ENCODE measurements at regions not wholly inside any gene's neighbourhood (a gene's known extent, or its start where the extent isn't known, plus 50 kb on each side); places are given as distances from the start of the nearest gene placed in this dataset.

DNA sequence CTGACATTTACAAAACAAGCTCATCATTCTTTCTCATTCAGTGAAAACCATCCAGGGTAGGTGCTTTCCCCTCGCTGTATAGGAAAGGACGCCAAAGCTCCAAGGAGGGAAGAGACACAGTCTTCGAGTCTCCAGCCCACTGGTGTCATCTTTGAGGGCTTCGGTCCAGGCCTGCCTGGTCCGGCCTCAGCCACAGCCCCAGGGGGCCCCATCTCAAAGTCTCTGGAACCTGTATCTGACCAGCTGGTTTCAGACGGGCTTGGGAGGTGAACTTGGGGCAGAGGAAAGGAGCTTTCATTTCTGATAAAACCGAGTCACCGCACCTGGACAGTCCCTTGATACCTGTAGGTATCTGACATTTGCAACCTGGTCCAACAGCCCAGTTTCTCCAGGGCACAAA, 229.5 kb upstream of the RTL1 start:
- Histone ChIP-seq H3K4me1 (ENCODE audit: control insufficient read depth, insufficient read depth, low read length) (no peaks in the 10 kb centered on the region), H3K27me3 (ENCODE audit: control insufficient read depth, insufficient read depth, low read length) (no peaks in the 10 kb centered on the region)

GRCh38 chr14:101134161-101134631, 230.7 kb upstream of the RTL1 start:
- no peak for DNase-seq (ENCODE audit: low read depth, low spot score)
- Histone ChIP-seq H3K36me3 (ENCODE audit: control insufficient read depth, insufficient read depth, low read length) (no peaks in the 10 kb centered on the region), H3K9me3 (ENCODE audit: control insufficient read depth, insufficient read depth, low read length) (no peaks in the 10 kb centered on the region), H3K4me3 (ENCODE audit: low read length) (no peak overlapping the region), H3K4me1 (ENCODE audit: control insufficient read depth, insufficient read depth, low read length) (no peaks in the 10 kb centered on the region), H3K27me3 (ENCODE audit: control insufficient read depth, insufficient read depth, low read length) (no peaks in the 10 kb centered on the region), H3K27ac (ENCODE audit: low read length) (no peak overlapping the region)
- WGBS (ENCODE audit: insufficient coverage, insufficient read length), result no CpG with 5 or more reads among the region's 12 CpGs

More for the DNA sequence above, 229.5 kb upstream of the RTL1 start:
- no peaks in the 10 kb centered on the region for H3K9me3 ChIP-seq (ENCODE audit: control insufficient read depth, insufficient read depth, low read length)
- no peak for DNase-seq (ENCODE audit: low read depth, low spot score)
- no peak overlapping the region for H3K4me3 ChIP-seq (ENCODE audit: low read length)
- WGBS (ENCODE audit: insufficient coverage, insufficient read length), result no CpG with 5 or more reads among the region's 8 CpGs
- H3K27ac ChIP-seq (ENCODE audit: low read length), result no peak overlapping the region
- H3K36me3 ChIP-seq (ENCODE audit: control insufficient read depth, insufficient read depth, low read length), result no peaks in the 10 kb centered on the region

DNA sequence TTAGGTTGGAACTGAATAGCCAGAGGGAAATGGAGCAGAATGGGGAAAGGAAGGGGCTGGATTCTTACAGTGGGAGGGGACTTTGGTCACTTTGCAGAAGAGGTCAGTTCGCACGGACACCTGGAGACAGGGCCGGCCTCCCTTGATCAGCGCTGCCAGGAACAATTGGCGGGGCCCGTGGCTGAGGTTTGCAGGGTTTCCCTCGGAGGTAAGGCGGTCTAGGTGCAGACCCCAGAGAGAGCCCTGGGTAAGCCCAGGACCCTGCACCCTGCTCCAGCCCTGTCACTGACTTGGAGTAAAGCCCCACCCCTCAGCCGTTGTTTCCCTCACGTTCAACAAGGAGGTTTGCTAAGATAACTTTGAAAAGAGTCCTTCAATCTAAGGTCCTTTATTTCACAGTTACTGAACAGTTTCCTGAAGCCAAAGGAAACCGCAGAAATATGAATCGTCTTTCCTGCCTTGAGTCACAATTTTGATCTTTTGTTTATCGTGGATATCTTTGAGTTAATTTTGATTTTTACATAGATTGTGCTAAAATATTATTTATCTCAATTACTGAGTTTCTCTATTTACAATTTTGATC, 231.4 kb upstream of the RTL1 start:
- Histone ChIP-seq H3K36me3 (ENCODE audit: control insufficient read depth, insufficient read depth, low read length) (no peaks in the 10 kb centered on the region), H3K4me3 (ENCODE audit: low read length) (no peak overlapping the region), H3K9me3 (ENCODE audit: control insufficient read depth, insufficient read depth, low read length) (no peaks in the 10 kb centered on the region), H3K4me1 (ENCODE audit: control insufficient read depth, insufficient read depth, low read length) (no peaks in the 10 kb centered on the region), H3K27ac (ENCODE audit: low read length) (no peak overlapping the region), H3K27me3 (ENCODE audit: control insufficient read depth, insufficient read depth, low read length) (no peaks in the 10 kb centered on the region)
- no CpG with 5 or more reads among the region's 13 CpGs for WGBS (ENCODE audit: insufficient coverage, insufficient read length)
- no peak for DNase-seq (ENCODE audit: low read depth, low spot score)

DNA sequence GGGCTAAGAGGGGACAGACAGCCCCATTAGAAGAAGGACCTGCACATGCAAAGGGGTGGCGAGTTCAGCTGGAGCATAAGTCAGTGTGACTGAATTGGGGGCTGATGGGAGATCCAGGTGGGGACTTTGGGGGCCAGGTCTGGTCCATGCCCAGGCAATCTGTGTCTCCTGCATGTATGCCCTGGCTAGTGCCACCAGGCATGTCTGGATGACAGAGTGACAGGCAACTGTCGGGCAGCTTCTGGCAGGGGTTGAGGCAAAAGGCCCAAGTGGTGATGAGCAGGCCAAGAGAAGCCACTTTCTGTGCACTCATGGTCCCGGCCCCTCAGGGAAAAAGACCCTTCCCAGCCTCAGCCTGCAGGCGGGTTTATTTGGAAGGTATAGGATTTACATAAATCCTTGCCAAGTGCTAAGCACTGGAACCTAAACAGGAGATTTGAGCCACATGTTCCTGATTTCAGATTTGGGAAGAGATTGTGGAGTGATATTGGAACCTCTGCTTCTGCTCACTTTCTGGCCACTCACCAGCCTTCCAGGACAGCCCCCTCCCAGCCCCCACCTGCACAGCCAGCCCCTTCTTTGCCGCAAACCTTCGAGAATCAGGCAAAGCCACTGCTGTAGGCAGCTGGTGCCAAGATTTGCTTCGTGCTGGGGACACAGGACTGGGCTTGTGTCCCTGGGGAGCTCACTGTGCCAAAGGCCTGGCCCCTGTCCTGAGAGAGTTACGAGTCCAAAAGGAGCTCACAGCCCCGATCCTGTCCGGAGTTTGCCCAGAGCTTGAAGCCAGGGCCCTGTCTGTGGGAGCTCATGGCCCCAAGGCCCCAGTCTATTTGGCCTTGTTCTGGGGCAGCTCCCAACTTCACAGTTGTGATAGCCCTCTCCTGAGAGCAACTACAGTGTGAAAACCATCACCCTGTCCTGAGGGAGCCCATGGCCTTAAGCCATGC, 232.5 kb upstream of the RTL1 start:
- Histone ChIP-seq H3K27ac (ENCODE audit: low read length) (no peak overlapping the region), H3K36me3 (ENCODE audit: control insufficient read depth, insufficient read depth, low read length) (no peaks in the 10 kb centered on the region), H3K27me3 (ENCODE audit: control insufficient read depth, insufficient read depth, low read length) (no peaks in the 10 kb centered on the region), H3K9me3 (ENCODE audit: control insufficient read depth, insufficient read depth, low read length) (no peaks in the 10 kb centered on the region), H3K4me1 (ENCODE audit: control insufficient read depth, insufficient read depth, low read length) (no peaks in the 10 kb centered on the region), H3K4me3 (ENCODE audit: low read length) (no peak overlapping the region)
- DNase-seq (ENCODE audit: low read depth, low spot score), result no peak
- no CpG with 5 or more reads among the region's 10 CpGs for WGBS (ENCODE audit: insufficient coverage, insufficient read length)

DNA sequence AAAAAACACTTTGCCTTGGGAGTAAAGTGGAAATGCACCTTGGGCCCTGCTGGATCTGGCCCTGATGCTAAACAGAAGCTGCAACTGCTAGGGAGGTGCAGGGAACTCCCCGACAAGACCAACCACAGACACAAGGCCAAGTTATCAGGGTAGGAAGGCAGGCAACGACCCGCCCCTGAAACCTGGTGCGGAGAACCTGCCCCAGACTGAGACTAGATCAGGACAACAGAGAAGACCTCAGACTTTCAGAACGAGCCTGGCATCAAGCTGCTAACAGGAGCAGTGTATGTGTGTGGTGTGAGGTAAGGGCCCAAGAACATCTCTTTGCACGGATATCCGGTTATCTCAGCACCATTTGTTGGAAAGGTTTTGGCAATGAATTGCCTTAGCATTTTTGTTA, 233.7 kb upstream of the RTL1 start:
- Histone ChIP-seq H3K4me3 (ENCODE audit: low read length) (no peak overlapping the region), H3K4me1 (ENCODE audit: control insufficient read depth, insufficient read depth, low read length) (no peaks in the 10 kb centered on the region), H3K9me3 (ENCODE audit: control insufficient read depth, insufficient read depth, low read length) (no peaks in the 10 kb centered on the region), H3K27me3 (ENCODE audit: control insufficient read depth, insufficient read depth, low read length) (no peaks in the 10 kb centered on the region), H3K27ac (ENCODE audit: low read length) (no peak overlapping the region), H3K36me3 (ENCODE audit: control insufficient read depth, insufficient read depth, low read length) (no peaks in the 10 kb centered on the region)
- no CpG with 5 or more reads among the region's 7 CpGs for WGBS (ENCODE audit: insufficient coverage, insufficient read length)
- no peak for DNase-seq (ENCODE audit: low read depth, low spot score)

GRCh38 chr14:101147848-101148247, 244.3 kb upstream of the RTL1 start:
- Histone ChIP-seq H3K9me3 (ENCODE audit: control insufficient read depth, insufficient read depth, low read length) (no peaks in the 10 kb centered on the region), H3K36me3 (ENCODE audit: control insufficient read depth, insufficient read depth, low read length) (no peaks in the 10 kb centered on the region)

DNA sequence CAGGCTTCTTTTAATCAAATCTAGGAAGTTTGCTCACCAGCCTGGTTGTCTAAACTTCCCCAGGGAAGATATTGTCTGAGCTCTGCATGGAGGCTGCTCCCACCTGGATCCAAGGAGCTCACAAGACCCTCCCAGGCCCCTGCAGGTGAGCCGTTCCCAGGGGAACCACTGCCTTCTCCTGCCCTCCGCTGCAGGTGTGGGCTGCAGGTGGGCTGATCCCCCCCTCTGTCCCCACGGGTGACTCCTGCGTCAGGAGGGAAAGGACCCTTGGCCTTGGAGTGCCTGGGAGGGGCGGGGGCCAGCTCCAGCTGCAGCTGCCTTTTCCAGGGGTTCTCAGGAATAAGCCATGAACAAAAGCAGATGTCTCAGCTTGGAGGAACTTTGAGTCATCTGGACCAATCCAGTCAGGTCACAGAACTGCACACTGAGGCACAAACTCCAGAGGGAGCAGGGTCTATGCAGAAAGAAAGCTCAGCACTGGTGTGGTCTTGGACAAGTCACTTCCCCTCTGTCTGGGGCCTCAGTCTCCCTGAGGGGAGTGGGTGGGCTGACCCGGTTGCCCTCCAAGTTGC, 246.6 kb upstream of the RTL1 start:
- Histone ChIP-seq H3K27me3 (ENCODE audit: control insufficient read depth, insufficient read depth, low read length) (no peaks in the 10 kb centered on the region), H3K4me1 (ENCODE audit: control insufficient read depth, insufficient read depth, low read length) (peaks cover 5% of the 10 kb centered on the region), H3K9me3 (ENCODE audit: control insufficient read depth, insufficient read depth, low read length) (no peaks in the 10 kb centered on the region), H3K36me3 (ENCODE audit: control insufficient read depth, insufficient read depth, low read length) (no peaks in the 10 kb centered on the region), H3K4me3 (ENCODE audit: low read length) (no peak overlapping the region), H3K27ac (ENCODE audit: low read length) (no peak overlapping the region)
- DNase-seq (ENCODE audit: low read depth, low spot score), result no peak
- no CpG with 5 or more reads among the region's 6 CpGs for WGBS (ENCODE audit: insufficient coverage, insufficient read length)

More at GRCh38 chr14:101147848-101148247, 244.3 kb upstream of the RTL1 start:
- H3K4me3 ChIP-seq (ENCODE audit: low read length), result no peak overlapping the region
- H3K4me1 ChIP-seq (ENCODE audit: control insufficient read depth, insufficient read depth, low read length), result peaks cover 5% of the 10 kb centered on the region; the same call in 1 of the 2 replicates
- no CpG with 5 or more reads among the region's 2 CpGs for WGBS (ENCODE audit: insufficient coverage, insufficient read length)
- no peak for DNase-seq (ENCODE audit: low read depth, low spot score)
- no peaks in the 10 kb centered on the region for H3K27me3 ChIP-seq (ENCODE audit: control insufficient read depth, insufficient read depth, low read length)
- no peak overlapping the region for H3K27ac ChIP-seq (ENCODE audit: low read length)

DNA sequence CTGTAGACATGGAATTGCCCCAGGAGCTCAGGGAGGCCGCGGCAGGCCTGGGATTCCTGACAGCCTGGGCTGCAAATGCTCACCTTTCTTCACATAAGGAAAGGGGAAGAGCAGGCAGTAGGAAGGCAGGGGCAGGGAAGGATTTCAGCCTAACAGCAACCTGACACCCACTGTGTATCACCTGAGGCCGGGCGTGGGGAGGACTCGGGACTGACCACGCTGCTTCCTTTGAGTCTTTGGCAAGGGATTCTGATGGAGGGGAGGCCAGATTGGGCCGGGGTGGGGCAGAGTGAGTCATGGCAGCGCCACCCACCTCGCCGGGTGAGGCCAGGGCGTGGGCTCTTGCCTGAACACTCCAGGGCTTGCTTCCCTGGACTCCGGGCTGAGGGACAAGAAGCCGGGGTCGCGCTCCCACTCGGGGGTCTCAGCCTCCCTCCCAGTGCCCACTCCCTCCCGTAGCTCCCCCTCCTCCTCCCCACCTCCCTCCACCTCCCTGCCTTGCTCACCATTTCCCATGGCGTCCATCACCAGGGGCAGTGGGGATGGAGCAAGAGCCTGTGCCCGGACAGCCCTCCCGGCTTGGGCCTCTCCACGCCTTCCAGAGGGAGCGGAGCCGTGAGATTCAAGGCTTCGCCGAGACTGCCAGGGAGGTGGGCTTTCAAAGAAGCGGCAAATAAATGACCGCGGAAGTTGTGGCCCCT, 247.9 kb upstream of the RTL1 start:
- Histone ChIP-seq H3K4me3 (ENCODE audit: low read length) (no peak overlapping the region), H3K27ac (ENCODE audit: low read length) (no peak overlapping the region), H3K36me3 (ENCODE audit: control insufficient read depth, insufficient read depth, low read length) (no peaks in the 10 kb centered on the region), H3K4me1 (ENCODE audit: control insufficient read depth, insufficient read depth, low read length) (peaks cover 5% of the 10 kb centered on the region), H3K9me3 (ENCODE audit: control insufficient read depth, insufficient read depth, low read length) (no peaks in the 10 kb centered on the region), H3K27me3 (ENCODE audit: control insufficient read depth, insufficient read depth, low read length) (no peaks in the 10 kb centered on the region)
- no CpG with 5 or more reads among the region's 28 CpGs for WGBS (ENCODE audit: insufficient coverage, insufficient read length)
- no peak for DNase-seq (ENCODE audit: low read depth, low spot score)

DNA sequence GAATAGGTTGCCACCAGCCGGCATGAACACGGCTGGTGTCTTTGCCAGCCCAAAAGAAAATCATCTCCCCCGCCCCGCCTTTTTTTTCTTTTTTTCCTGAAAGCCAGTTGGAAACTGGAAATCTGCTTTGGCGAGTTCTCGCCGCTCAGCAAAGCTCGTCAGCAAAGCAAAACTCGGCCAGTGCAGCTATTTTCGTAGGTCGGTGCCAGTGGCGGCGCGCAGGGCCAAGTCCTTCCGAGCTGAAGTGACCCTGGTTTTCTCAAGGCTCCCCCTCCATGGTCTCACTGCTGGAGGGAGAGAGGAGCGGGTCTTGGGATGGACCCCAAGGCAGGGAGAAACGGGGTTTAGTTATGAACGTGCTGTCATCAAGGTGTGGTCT, 248.4 kb upstream of the RTL1 start:
- no peak for DNase-seq (ENCODE audit: low read depth, low spot score)
- H3K27me3 ChIP-seq (ENCODE audit: control insufficient read depth, insufficient read depth, low read length), result no peaks in the 10 kb centered on the region
- H3K4me3 ChIP-seq (ENCODE audit: low read length), result no peak overlapping the region
- no CpG with 5 or more reads among the region's 18 CpGs for WGBS (ENCODE audit: insufficient coverage, insufficient read length)
- H3K9me3 ChIP-seq (ENCODE audit: control insufficient read depth, insufficient read depth, low read length), result no peaks in the 10 kb centered on the region
- H3K36me3 ChIP-seq (ENCODE audit: control insufficient read depth, insufficient read depth, low read length), result no peaks in the 10 kb centered on the region
- no peak overlapping the region for H3K27ac ChIP-seq (ENCODE audit: low read length)
- H3K4me1 ChIP-seq (ENCODE audit: control insufficient read depth, insufficient read depth, low read length), result peaks cover 5% of the 10 kb centered on the region

GRCh38 chr14:101152855-101153254, 249.3 kb upstream of the RTL1 start:
- Histone ChIP-seq H3K27me3 (ENCODE audit: control insufficient read depth, insufficient read depth, low read length) (no peaks in the 10 kb centered on the region), H3K36me3 (ENCODE audit: control insufficient read depth, insufficient read depth, low read length) (no peaks in the 10 kb centered on the region), H3K4me3 (ENCODE audit: low read length) (no peak overlapping the region), H3K4me1 (ENCODE audit: control insufficient read depth, insufficient read depth, low read length) (peaks cover 5% of the 10 kb centered on the region), H3K9me3 (ENCODE audit: control insufficient read depth, insufficient read depth, low read length) (no peaks in the 10 kb centered on the region), H3K27ac (ENCODE audit: low read length) (no peak overlapping the region)
- WGBS (ENCODE audit: insufficient coverage, insufficient read length), result no CpG with 5 or more reads among the region's 8 CpGs
- no peak for DNase-seq (ENCODE audit: low read depth, low spot score)
